Endothelial cell of umbilical vein (primary cell): ENCODE measurements at regions not wholly inside any gene's neighbourhood (a gene's known extent, or its start where the extent isn't known, plus 50 kb on each side); places are given as distances from the start of the nearest gene placed in this dataset.

Experiments
- CTCF ChIP-seq, 2 donors: IDR thresholded peaks; 1 replicate in 1 of 2; 2 replicates in 1 of 2; pipeline ENCODE4 v1.5.1; 2011; ENCODE audit warnings: low read length in 2 of 2, mild to moderate bottlenecking in 2 of 2, moderate library complexity in 2 of 2, control low read depth in 1 of 2, inconsistent platforms in 1 of 2, low read depth in 1 of 2; ENCODE audit not compliant: insufficient read depth in 1 of 2; ENCODE audit errors: extremely low read depth in 1 of 2
- POLR2A ChIP-seq: IDR thresholded peaks from 2 replicates; pipeline ENCODE4 v1.6.1; 2012; ENCODE audit warnings: low read depth, mild to moderate bottlenecking, control low read depth, low read length

- TF ChIP-seq CTCF (IDR thresholded peaks at IDR 0.05; ENCODE audit: extremely low read depth in 1 of 2, insufficient read depth in 1 of 2, low read depth in 1 of 2, low read length in 2 of 2): no peak
- no peak for TF ChIP-seq POLR2A
Measured at GRCh38 chr15:69725957-69726356, 273.3 kb downstream of the RPLP1 start.
